ENCODE measurements at regions not wholly inside any gene's neighbourhood (a gene's known extent, or its start where the extent isn't known, plus 50 kb on each side); places are given as distances from the start of the nearest gene placed in this dataset.

- TF ChIP-seq EP300 (IDR thresholded peaks at IDR 0.05; ENCODE audit: borderline replicate concordance in 1 of 2, low read depth in 1 of 2, low read length in 1 of 2) (no peak), JUND (IDR thresholded peaks at IDR 0.05) (no peak)
Measured at GRCh38 chr5:122649080-122649479, 125.8 kb upstream of the SNX2 start.
